Activated CD8-positive, alpha-beta T cell treated with anti-CD3 and anti-CD28 coated beads for 36 hours (primary cell): ENCODE measurements at regions not wholly inside any gene's neighbourhood (a gene's known extent, or its start where the extent isn't known, plus 50 kb on each side); places are given as distances from the start of the nearest gene placed in this dataset.
"Not testable (repeated sequence)": the region's sequence is repeated elsewhere in the genome, so short reads cannot be mapped to it uniquely, and the experiment has no call there.

Source experiments
- ATAC-seq: fragments of 200-7000 bp; cut with Tn5 transposase; one replicate; pipeline ENCODE4 v1.10.0; 2021; ENCODE audit warnings: mild to moderate bottlenecking, moderate library complexity
- CTCF ChIA-PET: fragments of 350-600 bp; sonication (Branson Sonifier 250); formaldehyde crosslinking; loops from one replicate; lab custom pipeline; 2021; ENCODE audit warnings: antibody characterized with exemption; lab: Charles Lee
- POLR2A ChIA-PET: fragments of 350-600 bp; sonication (Branson Sonifier 250); formaldehyde crosslinking; loops from one replicate; lab custom pipeline; 2021; ENCODE audit warnings: antibody characterized with exemption; lab: Charles Lee
- DNase-seq: peaks from one replicate; pipeline ENCODE4 v3.0.0-alpha.2; 2020
- H3K27ac Mint-ChIP-seq: one replicate; pipeline ENCODE4 v1.8.0; 2021; ENCODE audit warnings: mild to moderate bottlenecking, mixed read lengths
- H3K27me3 Mint-ChIP-seq: one replicate; pipeline ENCODE4 v1.8.0; 2021; ENCODE audit warnings: mixed read lengths
- H3K36me3 Mint-ChIP-seq: one replicate; pipeline ENCODE4 v1.8.0; 2021; ENCODE audit warnings: low read depth, mixed read lengths
- H3K4me1 Mint-ChIP-seq: one replicate; pipeline ENCODE4 v1.8.0; 2021; ENCODE audit warnings: low read depth, mixed read lengths
- H3K4me3 Mint-ChIP-seq: one replicate; pipeline ENCODE4 v1.8.0; 2021; ENCODE audit warnings: mild to moderate bottlenecking, moderate library complexity, mixed read lengths
- H3K9me3 Mint-ChIP-seq: one replicate; pipeline ENCODE4 v1.8.0; 2021; ENCODE audit warnings: mixed read lengths
- intact Hi-C: fragments of 100-400 bp; cut with micrococcal nuclease; formaldehyde crosslinking; loops from one replicate; pipeline ENCODE4 v1.10.0; 2022
- TF ChIP-seq, protein P1 (sequence below): fragments of 200-600 bp; IDR thresholded peaks from one replicate; pipeline ENCODE4 v1.8.0; 2022; ENCODE audit warnings: antibody characterized with exemption, mild to moderate bottlenecking

DNA sequence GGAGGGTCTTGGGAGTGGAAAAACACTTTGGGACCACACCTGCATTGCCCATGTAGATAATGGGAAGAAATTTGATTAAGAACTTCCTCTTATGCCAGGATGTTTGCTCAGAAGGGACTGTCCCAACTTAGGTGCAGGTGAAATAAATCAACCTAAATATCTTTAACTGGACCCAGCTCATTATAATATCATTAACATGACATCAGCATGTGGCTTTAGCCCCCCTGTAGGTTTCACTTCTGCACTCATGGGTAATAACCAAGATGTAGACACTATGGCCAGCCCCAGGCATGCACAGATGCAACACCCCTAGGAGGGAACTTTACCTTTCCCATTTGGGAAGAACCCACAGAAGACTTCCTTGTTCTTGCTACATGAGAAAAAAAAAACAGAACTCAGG lies 227.4 kb upstream of the ZNF804A start:
- Mint-ChIP-seq H3K4me1 (no peaks in the 10 kb centered on the region), H3K27me3 (no peaks in the 10 kb centered on the region), H3K36me3 (no peaks in the 10 kb centered on the region), H3K27ac (no peak overlapping the region), H3K9me3 (no peaks in the 10 kb centered on the region), H3K4me3 (no peak overlapping the region)
- ChIA-PET POLR2A (no interaction called here), CTCF (no interaction called here)
- no peak for DNase-seq
- TF ChIP-seq, protein P1, sequence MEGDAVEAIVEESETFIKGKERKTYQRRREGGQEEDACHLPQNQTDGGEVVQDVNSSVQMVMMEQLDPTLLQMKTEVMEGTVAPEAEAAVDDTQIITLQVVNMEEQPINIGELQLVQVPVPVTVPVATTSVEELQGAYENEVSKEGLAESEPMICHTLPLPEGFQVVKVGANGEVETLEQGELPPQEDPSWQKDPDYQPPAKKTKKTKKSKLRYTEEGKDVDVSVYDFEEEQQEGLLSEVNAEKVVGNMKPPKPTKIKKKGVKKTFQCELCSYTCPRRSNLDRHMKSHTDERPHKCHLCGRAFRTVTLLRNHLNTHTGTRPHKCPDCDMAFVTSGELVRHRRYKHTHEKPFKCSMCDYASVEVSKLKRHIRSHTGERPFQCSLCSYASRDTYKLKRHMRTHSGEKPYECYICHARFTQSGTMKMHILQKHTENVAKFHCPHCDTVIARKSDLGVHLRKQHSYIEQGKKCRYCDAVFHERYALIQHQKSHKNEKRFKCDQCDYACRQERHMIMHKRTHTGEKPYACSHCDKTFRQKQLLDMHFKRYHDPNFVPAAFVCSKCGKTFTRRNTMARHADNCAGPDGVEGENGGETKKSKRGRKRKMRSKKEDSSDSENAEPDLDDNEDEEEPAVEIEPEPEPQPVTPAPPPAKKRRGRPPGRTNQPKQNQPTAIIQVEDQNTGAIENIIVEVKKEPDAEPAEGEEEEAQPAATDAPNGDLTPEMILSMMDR = no peak
- no peak for ATAC-seq
- intact Hi-C loops = no loop called here

DNA sequence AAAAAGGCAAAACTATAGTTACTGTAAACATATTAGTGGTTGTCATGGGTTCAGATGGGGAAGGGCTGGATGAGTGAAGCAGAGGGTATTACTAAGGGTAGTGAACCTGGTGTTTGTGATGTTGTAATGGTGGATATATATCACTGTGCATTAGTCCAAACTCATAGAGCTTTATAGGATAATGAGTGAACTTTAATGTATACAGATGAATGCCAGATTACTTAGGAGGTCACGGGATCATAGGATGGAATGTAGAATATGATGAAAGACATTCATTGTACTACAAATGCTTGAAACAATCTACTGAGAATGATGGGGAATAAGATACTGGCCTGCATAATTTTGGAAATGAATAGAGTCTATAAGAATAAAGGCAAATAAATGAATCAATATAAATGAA lies 226.7 kb upstream of the ZNF804A start:
- Mint-ChIP-seq H3K36me3 (no peaks in the 10 kb centered on the region), H3K4me3 (no peak overlapping the region), H3K4me1 (no peaks in the 10 kb centered on the region), H3K27me3 (no peaks in the 10 kb centered on the region), H3K27ac (no peak overlapping the region), H3K9me3 (no peaks in the 10 kb centered on the region)
- no peak for DNase-seq
- intact Hi-C loops = no loop called here
- CTCF ChIA-PET = no interaction called here
- no peak for ATAC-seq
- POLR2A ChIA-PET = no interaction called here
- TF ChIP-seq, protein P1 = no peak

DNA sequence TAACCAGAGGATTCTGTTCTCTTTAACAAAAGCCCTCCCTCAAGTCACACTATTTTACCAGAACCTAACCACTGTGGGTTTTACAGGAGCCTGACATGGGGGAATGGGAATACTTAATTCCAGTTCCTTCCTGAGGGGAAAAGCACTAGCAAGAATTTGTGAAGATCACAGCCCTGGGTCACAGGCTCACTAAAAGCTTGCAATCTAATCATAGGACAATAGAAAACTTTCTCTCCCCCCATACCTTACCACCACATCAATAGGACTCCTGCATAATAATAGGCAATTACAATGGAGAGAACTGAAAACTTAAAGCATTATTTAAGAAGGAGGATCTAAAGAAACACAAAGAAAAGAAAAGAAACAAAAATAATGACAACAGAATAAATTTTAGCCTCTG lies 225.8 kb upstream of the ZNF804A start:
- Mint-ChIP-seq H3K9me3 (peaks cover 2% of the 10 kb centered on the region), H3K4me3 (no peak overlapping the region), H3K27ac (no peak overlapping the region), H3K27me3 (no peaks in the 10 kb centered on the region), H3K36me3 (no peaks in the 10 kb centered on the region), H3K4me1 (no peaks in the 10 kb centered on the region)
- ChIA-PET CTCF (no interaction called here), POLR2A (no interaction called here)
- TF ChIP-seq, protein P1 = no peak
- intact Hi-C loops = no loop called here
- no peak for ATAC-seq
- DNase-seq = no peak

DNA sequence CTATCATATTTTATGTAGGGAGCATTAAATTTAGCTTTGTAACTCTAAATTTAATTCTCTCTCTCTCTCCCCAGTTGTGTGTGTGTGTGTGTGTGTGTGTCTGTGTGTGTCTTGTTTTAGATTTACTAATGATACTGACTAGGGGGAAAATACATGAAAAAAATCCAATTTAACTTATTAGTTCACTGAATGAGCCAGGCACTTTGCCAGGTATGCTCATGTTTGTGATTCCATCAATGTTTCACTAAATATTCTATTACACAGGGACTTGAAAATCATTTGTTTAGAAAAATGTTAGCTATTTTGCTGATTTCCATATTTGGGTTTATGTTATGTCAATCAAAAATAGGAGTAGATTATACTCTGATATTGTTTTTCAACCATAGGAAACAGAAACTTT lies 203.7 kb upstream of the ZNF804A start:
- no peak for ATAC-seq
- Mint-ChIP-seq H3K27ac (no peak overlapping the region), H3K4me1 (no peaks in the 10 kb centered on the region), H3K36me3 (no peaks in the 10 kb centered on the region), H3K27me3 (no peaks in the 10 kb centered on the region), H3K4me3 (no peak overlapping the region), H3K9me3 (peaks cover 2% of the 10 kb centered on the region)
- intact Hi-C loops = no loop called here
- TF ChIP-seq, protein P1 = no peak
- ChIA-PET CTCF (no interaction called here), POLR2A (no interaction called here)
- DNase-seq = no peak

DNA sequence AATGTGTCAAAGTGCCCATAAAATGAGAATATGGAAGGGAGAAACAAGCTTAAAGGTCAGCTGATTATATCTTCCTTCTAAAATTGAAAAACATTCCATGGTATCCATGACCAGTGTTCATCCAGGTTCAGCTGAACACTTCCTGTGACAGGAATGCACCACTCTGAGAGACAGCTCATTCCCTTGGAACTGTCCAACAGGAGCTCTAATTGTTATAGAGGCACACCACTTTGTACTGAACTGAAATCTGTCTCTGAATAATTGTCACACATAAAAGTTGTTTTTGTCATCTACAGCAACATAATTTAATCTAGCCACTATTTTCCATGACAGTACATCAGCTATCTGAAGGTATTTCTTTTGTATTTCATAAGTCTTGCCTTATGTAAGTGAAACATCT lies 195.9 kb upstream of the ZNF804A start:
- Mint-ChIP-seq H3K36me3 (no peaks in the 10 kb centered on the region), H3K4me3 (no peak overlapping the region), H3K9me3 (peaks cover 4% of the 10 kb centered on the region), H3K27ac (no peak overlapping the region), H3K4me1 (no peaks in the 10 kb centered on the region), H3K27me3 (no peaks in the 10 kb centered on the region)
- TF ChIP-seq, protein P1 = no peak
- CTCF ChIA-PET = no interaction called here
- ATAC-seq (no peak), DNase-seq (no peak)
- POLR2A ChIA-PET = no interaction called here
- intact Hi-C loops = no loop called here

DNA sequence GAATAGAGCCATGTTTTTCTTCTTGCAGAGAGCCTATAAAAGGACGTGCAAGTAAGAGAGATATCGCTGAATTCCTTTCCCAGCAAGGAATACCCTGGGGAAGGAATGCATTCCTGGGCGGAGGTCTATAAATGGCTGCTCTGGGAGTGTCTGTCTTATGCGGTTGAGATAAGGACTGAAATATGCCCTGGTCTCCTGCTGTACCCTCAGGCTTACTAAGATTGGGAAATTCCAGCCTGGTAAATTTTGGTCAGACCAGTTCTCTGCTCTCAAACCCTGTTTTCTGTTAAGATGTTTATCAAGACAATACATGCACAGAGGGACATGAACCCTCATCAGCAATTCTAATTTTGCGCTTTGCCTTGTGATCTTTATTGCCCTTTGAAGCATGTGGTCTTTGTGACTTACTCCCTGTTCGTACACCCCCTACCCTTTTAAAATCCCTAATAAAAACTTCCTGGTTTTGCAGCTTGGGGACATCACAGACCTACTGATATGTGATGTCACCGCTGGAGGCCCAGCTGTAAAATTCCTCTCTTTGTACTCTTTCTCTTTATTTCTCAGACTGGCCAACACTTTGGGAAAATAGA lies 191.2 kb upstream of the ZNF804A start:
- CTCF ChIA-PET, H3K4me3 Mint-ChIP-seq, intact Hi-C loops, ATAC-seq, H3K4me1 Mint-ChIP-seq, POLR2A ChIA-PET, DNase-seq, H3K27me3 Mint-ChIP-seq, H3K36me3 Mint-ChIP-seq, H3K27ac Mint-ChIP-seq: not testable (repeated sequence)
- peaks cover 11% of the 10 kb centered on the region for H3K9me3 Mint-ChIP-seq
